ENCODE measurements at regions not wholly inside any gene's neighbourhood (a gene's known extent, or its start where the extent isn't known, plus 50 kb on each side); places are given as distances from the start of the nearest gene placed in this dataset.
A peak's percentile ranks its signal among the peaks of the same experiment; 100 is the strongest.

- H3K4me3 ChIP-seq = no peak overlapping the region
- H3K27me3 ChIP-seq = no peaks in the 10 kb centered on the region
- DNase-seq (no peak), ATAC-seq (ENCODE audit: low FRiP score in 2 of 2) (no peak)
- no peaks in the 10 kb centered on the region for H3K9me3 ChIP-seq
- no peaks in the 10 kb centered on the region for H3K4me1 ChIP-seq
- no peaks in the 10 kb centered on the region for H3K36me3 ChIP-seq
- no peak overlapping the region for H3K27ac ChIP-seq
- 84 to 89% methylated on average over 7 of the region's 7 CpGs for WGBS, 2 donors
- no peak for TF ChIP-seq EP300 (IDR thresholded peaks at IDR 0.05)
- no peak for TF ChIP-seq POLR2AphosphoS5 (IDR thresholded peaks at IDR 0.05)
- no peak for TF ChIP-seq CTCF (IDR thresholded peaks at IDR 0.05)
- no peak for TF ChIP-seq POLR2A (IDR thresholded peaks at IDR 0.05)
These were observed 166.6 kb downstream of the CYLD start for GRCh38 chr16:50908468-50908867.

GRCh38 chr16:50906454-50906853 lies 164.6 kb downstream of the CYLD start:
- WGBS, 2 donors = 58 to 62% methylated on average over 9 to 10 of the region's 10 CpGs
- ATAC-seq (ENCODE audit: low FRiP score in 2 of 2) (no peak), DNase-seq (peak in 1 of 2 donors; percentile 40)
- Histone ChIP-seq H3K4me3 (no peak overlapping the region), H3K36me3 (no peaks in the 10 kb centered on the region), H3K27me3 (no peaks in the 10 kb centered on the region), H3K9me3 (no peaks in the 10 kb centered on the region), H3K4me1 (no peaks in the 10 kb centered on the region), H3K27ac (no peak overlapping the region)
- no peak for TF ChIP-seq POLR2AphosphoS5 (IDR thresholded peaks at IDR 0.05)
- no peak for TF ChIP-seq POLR2A (IDR thresholded peaks at IDR 0.05)
- TF ChIP-seq EP300 (IDR thresholded peaks at IDR 0.05) = no peak
- TF ChIP-seq CTCF (IDR thresholded peaks at IDR 0.05) = no peak

- H3K27ac ChIP-seq = no peak overlapping the region
- ATAC-seq (ENCODE audit: low FRiP score in 2 of 2) = no peak
- WGBS, 2 donors = 45 to 63% methylated on average over 1 of the region's 1 CpG
- H3K27me3 ChIP-seq = no peaks in the 10 kb centered on the region
- no peaks in the 10 kb centered on the region for H3K36me3 ChIP-seq
- TF ChIP-seq EP300 (IDR thresholded peaks at IDR 0.05) (no peak), CTCF (IDR thresholded peaks at IDR 0.05) (no peak), POLR2A (IDR thresholded peaks at IDR 0.05) (no peak), POLR2AphosphoS5 (IDR thresholded peaks at IDR 0.05) (no peak)
- DNase-seq = no peak
- no peaks in the 10 kb centered on the region for H3K9me3 ChIP-seq
- no peak overlapping the region for H3K4me3 ChIP-seq
- H3K4me1 ChIP-seq = no peaks in the 10 kb centered on the region
These were observed 160.6 kb downstream of the CYLD start for GRCh38 chr16:50902457-50902856.

GRCh38 chr16:50901062-50901461 lies 159.2 kb downstream of the CYLD start:
- no peak for DNase-seq
- no peaks in the 10 kb centered on the region for H3K27me3 ChIP-seq
- 57 to 78% methylated on average over 2 of the region's 2 CpGs for WGBS, 2 donors
- no peak overlapping the region for H3K27ac ChIP-seq
- H3K36me3 ChIP-seq = no peaks in the 10 kb centered on the region
- no peak for ATAC-seq (ENCODE audit: low FRiP score in 2 of 2)
- no peaks in the 10 kb centered on the region for H3K4me1 ChIP-seq
- TF ChIP-seq POLR2A (IDR thresholded peaks at IDR 0.05) = no peak
- TF ChIP-seq EP300 (IDR thresholded peaks at IDR 0.05) = no peak
- TF ChIP-seq CTCF (IDR thresholded peaks at IDR 0.05) = no peak
- no peak for TF ChIP-seq POLR2AphosphoS5 (IDR thresholded peaks at IDR 0.05)
- no peak overlapping the region for H3K4me3 ChIP-seq
- H3K9me3 ChIP-seq = no peaks in the 10 kb centered on the region

GRCh38 chr16:50900391-50900942 lies 158.6 kb downstream of the CYLD start:
- ATAC-seq (ENCODE audit: low FRiP score in 2 of 2) = no peak
- TF ChIP-seq POLR2AphosphoS5 (IDR thresholded peaks at IDR 0.05) = no peak
- TF ChIP-seq POLR2A (IDR thresholded peaks at IDR 0.05) = no peak
- no peak for TF ChIP-seq EP300 (IDR thresholded peaks at IDR 0.05)
- TF ChIP-seq CTCF (IDR thresholded peaks at IDR 0.05) = no peak
- 40 to 69% methylated on average over 5 of the region's 5 CpGs for WGBS, 2 donors
- Histone ChIP-seq H3K36me3 (no peaks in the 10 kb centered on the region), H3K27ac (no peak overlapping the region), H3K27me3 (no peaks in the 10 kb centered on the region), H3K9me3 (no peaks in the 10 kb centered on the region), H3K4me1 (no peaks in the 10 kb centered on the region), H3K4me3 (no peak overlapping the region)
- no peak for DNase-seq
